HG03571 (cell line): ENCODE measurements at regions not wholly inside any gene's neighbourhood (a gene's known extent, or its start where the extent isn't known, plus 50 kb on each side); places are given as distances from the start of the nearest gene placed in this dataset.

ENCODE experiments used
- ATAC-seq: cut with Tn5 transposase; IDR thresholded peaks from one replicate; pipeline ENCODE4 v1.9.1; 2021; ENCODE audit not compliant: unreplicated experiment

DNA sequence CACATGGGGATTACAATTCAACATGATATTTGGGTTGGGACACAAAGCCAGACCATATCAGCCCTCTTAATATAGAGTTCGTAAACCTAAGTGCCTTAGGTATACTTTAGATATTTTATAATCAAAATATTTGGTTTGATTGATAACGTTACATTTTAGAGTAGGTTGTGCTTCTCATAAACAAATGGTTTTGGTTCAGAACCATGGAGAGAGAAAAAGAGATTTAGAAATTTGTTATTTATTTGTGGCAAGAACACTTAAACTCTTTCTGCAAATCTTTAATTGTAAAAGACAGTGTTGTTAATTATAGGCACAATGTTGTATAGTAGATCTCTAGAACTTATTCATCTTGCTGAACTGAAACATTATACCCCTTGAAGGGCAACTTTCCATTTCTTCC lies 298.8 kb downstream of the TENT4A start:
- ATAC-seq, result no peak

DNA sequence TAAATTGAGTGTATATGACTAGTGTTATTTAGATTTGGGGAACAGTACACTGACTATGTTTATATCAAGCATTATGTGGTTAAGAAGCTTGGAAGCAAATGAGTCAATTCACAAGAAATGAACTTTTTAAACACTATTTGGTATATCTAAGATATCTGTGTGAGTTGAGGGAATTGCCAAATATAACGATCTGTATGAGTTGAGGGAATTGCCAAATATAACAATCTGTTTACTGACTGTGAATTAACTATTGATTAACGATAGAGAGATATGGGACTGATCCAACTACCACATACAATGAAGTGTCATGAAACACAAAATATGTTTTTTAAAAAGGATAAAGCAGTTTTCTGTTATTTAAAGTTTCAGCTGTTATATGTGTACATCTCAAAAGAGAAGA lies 301.4 kb downstream of the TENT4A start:
- ATAC-seq, result no peak

DNA sequence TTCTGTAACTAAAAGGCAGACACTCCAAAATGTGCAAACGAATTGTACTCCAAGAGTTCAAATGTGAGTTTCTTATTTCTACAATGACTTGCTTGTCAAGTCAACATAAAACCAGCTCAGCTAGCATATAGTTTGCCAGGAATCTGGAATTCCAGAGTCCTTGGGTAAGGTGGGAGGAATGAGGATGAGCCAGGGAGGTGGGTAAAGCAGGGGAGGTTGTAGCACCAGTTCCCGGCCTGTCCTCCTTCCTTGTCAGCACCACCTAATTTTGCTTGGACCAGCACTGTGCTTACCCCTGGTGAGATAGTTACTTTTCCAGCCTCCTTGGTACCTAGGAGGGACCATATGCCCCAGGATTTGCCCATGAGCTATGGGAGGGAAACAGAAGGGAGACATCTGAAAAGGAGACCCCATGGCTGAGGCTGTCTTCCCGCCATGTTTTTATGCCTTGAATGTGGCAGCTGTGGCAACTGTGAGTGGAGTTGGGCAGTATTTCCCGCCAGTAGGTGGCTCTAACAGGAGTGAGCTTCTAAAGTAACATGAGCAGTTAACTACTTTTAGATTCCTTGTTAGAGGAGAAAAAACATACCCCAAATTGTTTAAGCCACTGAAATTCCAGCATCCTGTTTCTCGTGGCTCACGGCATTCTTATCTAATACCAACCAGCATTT lies 302.5 kb downstream of the TENT4A start:
- no peak for ATAC-seq

DNA sequence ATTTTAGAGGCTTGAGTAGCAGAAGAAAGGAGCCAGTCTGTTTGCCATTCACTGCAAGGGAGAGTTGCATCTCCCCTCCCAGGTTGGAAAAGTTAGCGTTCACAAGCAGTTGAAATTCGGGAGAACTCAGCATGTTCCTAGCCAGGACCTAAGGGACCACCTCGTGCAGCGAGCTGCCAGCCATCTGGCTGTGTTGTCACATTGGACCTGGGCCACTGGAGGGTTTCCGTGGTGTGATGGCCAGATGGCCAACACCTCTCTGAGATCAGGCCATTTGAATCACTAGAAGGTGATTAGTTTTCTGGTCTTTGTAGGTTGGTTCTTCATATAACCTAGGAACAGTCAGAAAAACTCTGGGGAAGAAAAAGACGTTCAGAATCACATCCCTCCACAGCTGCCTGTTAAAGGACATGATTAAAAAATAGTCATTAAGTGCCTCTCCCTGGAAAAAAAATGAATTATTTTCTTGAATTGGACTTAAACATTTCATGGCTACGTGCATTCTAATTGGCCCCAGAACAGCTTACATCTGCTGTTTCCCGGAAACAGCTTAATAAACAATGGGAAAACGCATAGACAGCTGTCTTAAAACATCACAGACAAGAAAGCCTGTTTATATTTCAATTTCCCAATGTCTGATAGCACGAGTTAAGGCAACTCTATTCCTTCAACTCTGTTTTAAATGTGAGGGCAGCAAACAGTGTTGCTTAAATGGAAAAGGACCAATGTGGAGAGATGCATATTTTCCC lies 303.9 kb downstream of the TENT4A start:
- ATAC-seq, result no peak

DNA sequence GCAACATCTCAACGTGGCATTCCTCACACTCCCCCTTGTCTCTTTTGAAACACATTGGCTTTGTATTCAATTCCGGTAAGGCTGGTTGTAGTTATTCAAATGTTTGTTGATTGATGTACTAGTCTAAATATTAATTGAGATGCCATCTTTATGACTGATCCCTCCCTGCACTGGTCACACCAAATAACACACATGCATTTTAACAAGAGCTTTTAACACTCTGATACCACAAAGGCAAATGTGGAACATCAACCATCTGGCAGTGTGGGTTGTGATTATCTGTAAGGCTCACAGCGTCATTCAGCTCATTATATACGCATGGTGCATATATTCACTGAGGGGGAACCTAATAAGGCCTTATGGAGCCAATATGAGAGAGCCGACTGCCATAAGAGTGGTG lies 305.0 kb downstream of the TENT4A start:
- no peak for ATAC-seq

DNA sequence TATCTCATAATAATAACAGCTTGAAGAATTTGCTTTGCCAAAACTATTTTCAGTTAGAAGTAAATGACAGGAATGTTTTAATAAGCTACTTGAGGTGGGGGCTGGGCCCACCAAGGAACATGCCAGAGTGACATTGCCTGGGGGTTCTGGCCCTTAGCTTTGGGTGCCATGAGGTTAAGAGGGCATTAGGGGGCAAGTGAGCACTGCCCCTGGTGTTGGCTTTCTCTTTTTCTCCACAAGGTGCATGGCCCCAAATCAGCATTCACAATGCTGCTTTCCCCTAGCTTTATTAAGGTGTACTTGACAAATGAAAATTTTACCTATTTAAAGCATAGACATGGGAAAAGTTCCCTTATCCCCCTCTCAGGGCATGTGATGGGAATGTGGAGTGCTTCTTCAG lies 305.4 kb downstream of the TENT4A start:
- ATAC-seq, result no peak

DNA sequence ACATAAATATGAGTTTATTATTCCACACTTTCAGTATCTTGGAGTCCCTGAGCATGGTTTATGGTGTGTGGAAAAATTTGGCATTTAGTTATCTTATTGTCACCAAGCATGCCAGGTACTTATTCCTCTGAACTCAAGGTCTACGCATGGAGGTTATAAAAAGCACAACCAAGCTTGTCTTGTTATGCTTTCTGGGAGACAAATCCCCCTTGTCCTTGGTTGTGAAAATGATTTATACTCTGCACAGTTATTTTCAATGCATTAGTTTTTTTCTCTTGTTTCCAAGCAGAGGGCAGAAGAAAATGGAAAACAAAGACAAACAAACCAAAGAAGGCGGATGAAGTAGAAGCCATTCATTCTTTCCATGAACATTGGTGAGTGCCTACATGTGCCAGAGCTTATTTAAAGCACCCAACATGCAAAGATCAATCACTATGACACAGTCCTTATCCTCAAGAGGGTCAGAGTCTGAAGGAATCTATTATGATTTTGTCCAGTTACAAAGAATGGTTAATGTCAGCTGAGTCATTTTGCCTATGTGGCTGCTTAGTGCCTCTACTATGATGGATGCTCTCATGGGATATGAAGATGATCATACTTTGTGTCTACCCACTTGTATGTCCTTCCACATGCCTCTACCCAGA lies 323.1 kb downstream of the TENT4A start:
- no peak for ATAC-seq

DNA sequence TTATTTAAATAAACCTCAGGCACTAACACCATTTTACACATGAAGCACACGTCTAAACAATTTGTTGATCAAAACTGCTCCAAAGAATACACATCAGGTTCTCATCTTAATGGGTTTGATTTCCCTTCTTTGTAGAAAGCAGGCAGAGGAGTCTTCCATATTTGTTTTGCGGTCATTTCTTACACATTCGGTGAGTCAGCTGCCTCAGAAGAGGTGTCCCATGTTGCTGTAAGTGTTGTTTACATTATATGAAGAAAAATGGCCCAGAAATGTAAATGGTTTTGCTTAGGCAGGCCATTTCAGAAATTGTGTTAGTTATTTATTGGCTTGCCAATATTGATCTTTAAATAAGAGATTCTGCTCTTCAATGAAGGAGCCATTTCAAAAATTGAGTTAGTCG lies 325.8 kb downstream of the TENT4A start:
- ATAC-seq, result no peak

DNA sequence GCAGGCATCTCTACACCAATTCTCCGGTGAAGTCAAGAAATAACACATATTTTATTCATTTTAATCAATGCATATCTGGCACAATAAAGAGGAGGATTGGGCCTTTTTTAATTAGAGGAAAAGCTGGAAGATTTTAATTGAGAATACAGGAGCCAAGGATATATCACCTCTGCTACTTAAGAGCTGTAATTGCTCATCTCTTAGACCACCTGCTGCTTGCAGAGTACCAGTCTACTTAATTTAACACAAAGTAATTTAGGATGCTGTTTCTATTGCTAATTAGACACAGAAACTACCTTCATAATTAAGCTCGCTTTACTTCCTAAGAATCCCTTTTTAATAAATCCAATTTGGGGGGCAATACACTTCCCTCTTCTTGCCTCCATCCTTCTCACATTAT lies 326.9 kb downstream of the TENT4A start:
- no peak for ATAC-seq

DNA sequence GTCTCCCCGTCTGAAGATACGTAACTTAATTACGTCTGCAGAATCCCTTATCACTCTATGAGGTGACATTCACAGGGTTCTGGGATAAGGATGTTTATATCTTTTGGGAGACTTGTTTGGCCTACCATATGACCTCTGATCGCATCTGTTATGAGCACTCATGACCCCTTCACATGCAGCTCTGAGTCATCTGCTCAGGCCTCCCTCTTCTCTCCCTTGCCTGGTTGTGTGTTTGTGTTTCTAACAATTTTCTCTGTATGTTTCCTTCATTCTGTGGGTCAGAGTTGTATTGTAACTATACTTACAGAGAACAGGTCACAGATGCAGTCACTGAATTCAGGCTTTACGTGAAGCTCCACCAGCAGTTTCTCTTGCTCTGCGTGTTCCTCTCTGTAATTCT lies 330.6 kb downstream of the TENT4A start:
- no peak for ATAC-seq

DNA sequence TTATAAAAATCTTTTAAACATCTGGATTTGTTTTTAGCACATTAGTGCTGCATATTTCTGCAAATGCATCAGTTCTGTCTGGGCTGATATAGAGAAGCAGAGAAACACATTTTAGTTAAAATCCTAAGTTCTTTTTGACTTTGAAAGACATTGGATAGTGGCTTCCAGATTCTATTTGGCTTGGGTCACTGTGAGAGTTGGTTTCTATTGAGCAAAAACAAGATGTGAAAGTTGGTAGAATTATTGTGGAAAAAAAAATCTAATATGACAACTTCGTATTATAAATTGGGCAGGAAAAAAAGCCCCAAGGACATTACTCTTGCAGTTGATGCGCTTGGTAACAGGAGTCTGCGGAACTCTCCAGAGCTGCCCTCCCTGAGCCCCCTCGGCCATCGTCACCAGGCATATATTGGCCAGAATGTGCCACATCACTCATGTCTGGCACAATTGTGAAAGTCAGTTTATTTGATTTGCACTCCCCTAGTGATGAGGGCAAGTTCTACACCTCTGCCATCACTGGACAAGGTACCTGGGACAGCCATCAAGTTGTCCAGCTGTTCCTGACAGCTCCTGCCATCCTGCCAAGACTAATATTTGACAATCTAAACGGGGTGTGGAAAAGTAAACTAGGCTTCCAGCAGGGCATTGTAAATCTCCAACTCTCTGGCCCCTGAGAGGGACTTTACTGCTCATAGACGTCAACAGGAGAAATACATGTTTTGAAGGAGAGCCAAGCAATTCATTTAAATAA lies 334.5 kb downstream of the TENT4A start:
- ATAC-seq, result no peak

DNA sequence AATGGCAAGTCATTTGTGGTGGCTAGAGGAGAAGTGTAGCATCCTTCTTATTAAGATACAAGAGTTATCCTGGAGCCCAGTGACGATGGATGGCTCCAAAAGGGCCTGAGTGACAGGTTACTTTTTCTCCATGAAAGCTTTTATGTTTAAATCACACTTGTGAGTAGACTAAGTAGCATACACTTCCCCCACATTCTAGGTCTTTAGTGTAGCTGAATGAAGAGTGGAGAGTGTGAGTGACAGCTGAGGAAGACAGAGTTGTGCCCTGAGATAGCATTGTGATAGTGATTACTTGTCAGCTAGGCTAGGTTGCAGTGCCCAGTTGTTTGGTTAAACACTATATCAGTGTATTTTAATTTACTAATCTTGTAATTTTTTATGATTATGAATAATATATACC lies 337.8 kb downstream of the TENT4A start:
- ATAC-seq, result no peak

DNA sequence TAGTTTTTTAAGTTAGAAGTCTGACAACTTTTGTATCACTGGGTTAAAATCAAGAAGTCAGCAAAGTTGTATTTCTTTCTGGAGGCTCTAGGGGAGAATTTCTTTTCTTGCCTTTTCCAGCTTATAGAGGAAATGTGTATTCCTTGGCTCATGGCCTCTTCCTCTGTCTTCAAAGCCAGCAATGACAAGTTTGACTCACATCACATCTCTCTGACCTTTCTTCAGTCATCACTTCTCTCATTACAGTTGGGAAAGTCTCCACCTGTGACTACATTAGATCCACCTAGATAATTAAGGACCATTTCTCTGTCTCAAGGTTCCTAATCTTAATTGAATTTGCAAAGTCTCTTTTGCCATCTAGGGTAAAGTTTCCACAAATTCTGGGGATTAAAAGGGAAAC lies 339.9 kb downstream of the TENT4A start:
- ATAC-seq, result no peak

DNA sequence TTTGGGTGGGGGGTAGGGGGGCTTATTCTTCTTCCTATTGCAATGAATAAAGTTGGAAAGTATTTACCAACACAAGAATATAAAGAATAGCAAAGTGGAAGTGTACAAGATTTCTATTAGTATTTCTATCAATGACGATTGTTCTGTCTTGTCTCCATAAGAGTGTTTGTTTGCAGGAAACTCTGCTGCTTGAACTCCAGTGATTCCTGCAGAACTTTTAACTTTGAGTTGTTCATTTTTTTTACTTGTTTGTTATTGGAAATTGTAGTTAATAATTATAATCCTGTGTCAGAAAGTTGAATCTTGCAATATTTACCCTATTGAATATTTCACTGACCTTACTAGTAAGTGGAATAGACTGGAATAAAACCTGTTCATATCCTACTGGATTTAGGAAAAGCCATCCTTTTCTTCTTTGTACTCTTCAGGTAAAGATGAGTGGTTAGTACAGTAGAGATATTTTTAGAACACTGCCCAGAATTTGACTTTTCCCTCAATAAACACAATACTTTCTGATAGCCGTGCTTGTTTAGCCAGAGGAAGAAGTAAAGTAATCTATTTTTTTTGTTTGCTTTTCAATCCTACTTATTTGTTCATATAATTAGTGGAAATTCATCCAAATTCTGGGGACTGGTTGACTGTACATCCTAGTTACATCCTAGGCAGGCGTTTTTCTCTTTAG lies 340.4 kb downstream of the TENT4A start:
- ATAC-seq, result no peak

DNA sequence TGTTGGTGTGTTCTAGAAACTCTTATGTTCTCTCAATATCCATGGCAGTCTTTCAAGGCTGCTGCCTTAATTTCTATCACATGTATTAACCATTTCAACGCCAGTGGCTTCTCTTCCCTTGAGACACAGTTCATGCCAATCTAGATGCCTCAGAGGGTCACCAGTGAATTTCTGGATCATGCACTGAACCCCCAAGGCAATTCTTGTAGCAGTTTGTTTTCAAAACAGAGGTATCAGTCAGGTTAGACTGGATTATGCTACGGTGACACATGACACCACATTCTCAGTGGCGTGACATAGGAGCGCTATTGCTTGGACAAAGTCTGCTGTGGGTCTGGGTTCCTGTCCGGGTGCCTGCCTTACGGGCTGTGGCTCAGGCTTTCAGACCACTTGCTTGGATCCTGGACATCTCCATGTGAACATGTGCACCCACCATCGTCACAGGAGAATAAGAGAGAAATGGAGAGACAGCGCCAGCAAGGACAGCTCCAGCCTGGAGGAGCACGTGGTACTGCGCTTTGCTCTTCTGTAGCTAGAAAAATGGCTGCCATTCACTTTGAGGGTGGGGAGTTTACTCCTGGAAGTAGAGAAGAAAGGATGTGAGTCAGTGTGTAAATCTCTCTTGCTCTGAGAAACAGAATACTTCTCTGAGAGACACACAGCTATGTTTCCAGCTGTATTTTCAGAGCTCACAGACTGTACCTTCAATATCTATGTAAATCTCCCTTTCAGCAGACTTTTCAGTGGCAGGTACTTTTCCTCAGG lies 329.3 kb upstream of the ADCY2 start:
- ATAC-seq, result no peak

DNA sequence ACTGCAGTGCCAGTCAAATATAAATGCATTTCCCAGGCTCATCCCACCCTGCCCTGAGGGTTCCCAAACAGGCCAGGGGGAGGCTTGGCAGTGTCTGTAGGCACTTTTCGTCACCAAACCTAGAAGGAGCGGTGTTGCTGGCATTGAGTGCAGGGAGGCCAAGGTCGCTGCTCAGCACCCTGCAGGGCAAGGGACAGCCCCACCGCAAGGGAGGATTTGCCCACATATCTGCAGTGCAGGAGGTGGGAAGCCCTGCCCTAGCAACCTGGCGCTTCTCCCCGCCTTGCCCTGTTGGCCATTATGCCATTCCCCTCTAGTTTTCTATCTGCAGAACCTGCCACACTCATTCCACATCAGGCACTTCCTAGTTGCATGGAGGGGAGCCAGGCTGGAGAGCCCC lies 327.8 kb upstream of the ADCY2 start:
- ATAC-seq, result no peak

DNA sequence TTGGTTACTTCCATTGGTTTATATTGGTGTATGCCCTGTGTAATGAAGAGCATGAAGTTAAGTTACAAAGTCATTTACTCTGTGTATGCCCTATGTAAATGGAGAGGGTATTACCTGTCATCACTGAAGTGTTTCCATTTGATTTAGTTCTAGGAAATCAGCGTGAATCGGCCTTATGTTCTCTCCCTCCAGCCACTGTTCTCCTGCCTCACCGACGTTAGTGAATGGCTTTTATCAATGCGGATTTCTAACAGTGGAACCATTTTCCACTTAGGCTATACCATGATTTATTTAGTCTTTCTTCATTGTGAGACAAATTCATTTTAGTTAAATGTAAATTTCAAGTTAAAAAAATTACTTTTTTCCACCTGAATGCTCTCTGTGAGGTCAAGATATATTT lies 327.0 kb upstream of the ADCY2 start:
- no peak for ATAC-seq

DNA sequence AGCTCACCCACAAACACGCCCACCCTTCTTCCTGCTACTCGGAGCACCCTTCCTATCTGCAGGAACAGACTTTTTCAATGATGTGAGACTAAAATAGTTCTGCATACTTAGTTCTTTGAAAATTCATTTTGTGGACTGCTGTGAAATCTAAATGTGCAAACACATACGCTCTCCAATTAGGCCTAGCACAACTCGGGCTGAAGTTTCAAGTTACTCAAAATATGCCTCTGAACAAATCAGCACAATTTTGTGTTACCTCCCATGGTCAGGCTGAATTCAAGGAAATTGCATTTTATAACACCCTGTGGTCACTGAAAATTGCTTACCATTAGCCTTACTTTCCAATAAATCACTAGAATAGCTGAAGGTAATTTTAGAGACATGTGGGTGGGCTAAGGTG lies 323.8 kb upstream of the ADCY2 start:
- ATAC-seq, result no peak

DNA sequence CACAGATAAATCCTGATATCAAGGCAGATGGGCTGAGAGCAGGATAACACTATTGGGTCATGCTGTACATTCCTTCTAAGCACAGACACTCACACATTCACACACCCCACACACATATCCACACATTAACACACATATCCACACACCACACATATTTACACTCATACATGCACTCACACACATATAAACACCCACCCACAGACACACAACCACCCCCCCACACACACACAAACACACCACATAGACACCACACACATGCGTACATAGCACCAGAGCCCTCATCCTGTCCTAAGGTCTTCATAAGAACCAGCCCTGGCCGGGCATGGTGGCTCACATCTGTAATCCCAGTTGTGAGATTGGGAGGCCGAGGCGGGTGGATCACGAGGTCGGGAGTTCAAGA lies 322.3 kb upstream of the ADCY2 start:
- no peak for ATAC-seq

DNA sequence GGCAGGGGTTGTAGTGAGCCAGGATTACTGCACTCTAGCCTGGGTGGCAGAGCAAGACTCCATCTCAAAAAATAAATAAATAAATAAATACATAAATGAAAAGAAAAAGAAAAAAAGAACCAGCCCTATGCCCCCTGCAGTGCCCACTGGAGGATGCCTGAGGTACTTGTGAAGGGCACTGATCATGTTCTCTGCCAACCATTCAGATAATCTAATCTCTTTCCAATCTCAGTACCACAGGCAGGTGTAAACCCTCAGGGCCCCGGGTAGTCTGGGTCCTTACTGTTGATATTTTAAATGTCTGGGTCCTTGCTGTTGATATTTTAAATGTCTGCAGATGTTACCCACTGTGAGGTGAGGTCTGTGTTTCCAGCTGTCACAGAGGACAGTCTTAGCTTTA lies 321.8 kb upstream of the ADCY2 start:
- no peak for ATAC-seq
